RWPE1 (cell line): ENCODE measurements at regions not wholly inside any gene's neighbourhood (a gene's known extent, or its start where the extent isn't known, plus 50 kb on each side); places are given as distances from the start of the nearest gene placed in this dataset.
"Not testable (repeated sequence)": the region's sequence is repeated elsewhere in the genome, so short reads cannot be mapped to it uniquely, and the experiment has no call there.

Experiments
- CTCF ChIA-PET: fragments of 350-600 bp; sonication (Branson Sonifier 250); formaldehyde crosslinking; extraction: SDS; loops from one replicate; lab custom pipeline; 2021; lab: Yijun Ruan, JAX
- POLR2A ChIA-PET: fragments of 400-600 bp; formaldehyde crosslinking; extraction: SDS; loops from one replicate; lab custom pipeline; 2020; ENCODE audit warnings: antibody characterized with exemption; ENCODE audit not compliant: low non-redundant PET; lab: Yijun Ruan, JAX
- DNase-seq: peaks from one replicate; pipeline ENCODE4 v3.0.0; 2012; ENCODE audit warnings: low spot score
- H3K27ac ChIP-seq: fragments of 450-650 bp; 2 replicates; pipeline ENCODE4 v1.5.1; 2017
- CTCF ChIP-seq: fragments of 450-650 bp; conservative IDR thresholded peaks from 2 replicates; pipeline ENCODE4 v1.5.1; 2017; ENCODE audit warnings: low read depth, mild to moderate bottlenecking

GRCh38 chr2:124983595-124983994 is 958.5 kb downstream of the CNTNAP5 start:
- ChIA-PET CTCF (no interaction called here), POLR2A (no interaction called here)
- DNase-seq, result peak; percentile 35
- TF ChIP-seq CTCF, result no peak
- H3K27ac ChIP-seq, result peak overlapping the region; percentile 92

GRCh38 chr2:124985270-124985669 is 960.2 kb downstream of the CNTNAP5 start:
- ChIA-PET CTCF (no interaction called here), POLR2A (no interaction called here)
- TF ChIP-seq CTCF, result no peak
- peak; percentile 13 for DNase-seq
- H3K27ac ChIP-seq, result peak overlapping the region; percentile 98

- CTCF ChIA-PET, result no interaction called here
- TF ChIP-seq CTCF, result no peak
- H3K27ac ChIP-seq, result peak overlapping the region; percentile 98
- no peak for DNase-seq
- POLR2A ChIA-PET, result no interaction called here
Observed at GRCh38 chr2:124986136-124986535, 961.0 kb downstream of the CNTNAP5 start.

- DNase-seq, CTCF ChIA-PET, POLR2A ChIA-PET: not testable (repeated sequence)
- H3K27ac ChIP-seq, result peak overlapping the region; percentile 98
Observed at GRCh38 chr2:124986870-124987269, 961.8 kb downstream of the CNTNAP5 start.

GRCh38 chr2:124987436-124987835 is 962.3 kb downstream of the CNTNAP5 start:
- DNase-seq, H3K27ac ChIP-seq, CTCF ChIA-PET, POLR2A ChIA-PET: not testable (repeated sequence)

- ChIA-PET POLR2A (no interaction called here), CTCF (no interaction called here)
- DNase-seq, result no peak
- no peak for TF ChIP-seq CTCF
- H3K27ac ChIP-seq, result no peak overlapping the region
Observed at GRCh38 chr2:124988111-124988510, 963.0 kb downstream of the CNTNAP5 start.

GRCh38 chr2:124988794-124989193 is 963.7 kb downstream of the CNTNAP5 start:
- POLR2A ChIA-PET, result no interaction called here
- H3K27ac ChIP-seq, result no peak overlapping the region
- DNase-seq, result no peak
- TF ChIP-seq CTCF, result no peak
- CTCF ChIA-PET, result no interaction called here

- ChIA-PET CTCF (no interaction called here), POLR2A (no interaction called here)
- H3K27ac ChIP-seq, result no peak overlapping the region
- DNase-seq, result no peak
- TF ChIP-seq CTCF, result no peak
Observed at GRCh38 chr2:124993809-124994208, 968.7 kb downstream of the CNTNAP5 start.
